ENCODE measurements at regions not wholly inside any gene's neighbourhood (a gene's known extent, or its start where the extent isn't known, plus 50 kb on each side); places are given as distances from the start of the nearest gene placed in this dataset.
A peak's percentile ranks its signal among the peaks of the same experiment; 100 is the strongest.

- no peak for DNase-seq (ENCODE audit: low read depth in 2 of 2)
Observed at GRCh38 chr2:204228169-204228886, 291.8 kb downstream of the ICOS start.

- DNase-seq (ENCODE audit: low read depth in 2 of 2) = no peak
Observed at GRCh38 chr2:204234248-204234647, 297.7 kb downstream of the ICOS start.

- no peak for DNase-seq (ENCODE audit: low read depth in 2 of 2)
Observed at GRCh38 chr2:204234879-204235278, 298.3 kb downstream of the ICOS start.

GRCh38 chr2:204237416-204237815 lies 300.9 kb downstream of the ICOS start:
- DNase-seq (ENCODE audit: low read depth in 2 of 2) = no peak

GRCh38 chr2:204239411-204240165 lies 303.0 kb downstream of the ICOS start:
- DNase-seq (ENCODE audit: low read depth in 2 of 2) = no peak

GRCh38 chr2:204240961-204241360 lies 304.3 kb upstream of the PARD3B start:
- no peak for DNase-seq (ENCODE audit: low read depth in 2 of 2)

- DNase-seq (ENCODE audit: low read depth in 2 of 2) = no peak
Observed at GRCh38 chr2:204249437-204249836, 295.8 kb upstream of the PARD3B start.

- DNase-seq (ENCODE audit: low read depth in 2 of 2) = no peak
Observed at GRCh38 chr2:204250692-204251091, 294.6 kb upstream of the PARD3B start.

- DNase-seq (ENCODE audit: low read depth in 2 of 2) = no peak
Observed at GRCh38 chr2:204251158-204251997, 293.9 kb upstream of the PARD3B start.

- DNase-seq (ENCODE audit: low read depth in 2 of 2) = no peak
Observed at GRCh38 chr2:204251998-204252376, 293.3 kb upstream of the PARD3B start.

GRCh38 chr2:204255071-204255470 lies 290.2 kb upstream of the PARD3B start:
- no peak for DNase-seq (ENCODE audit: low read depth in 2 of 2)

- no peak for DNase-seq (ENCODE audit: low read depth in 2 of 2)
Observed at GRCh38 chr2:204255526-204255925, 289.7 kb upstream of the PARD3B start.

- no peak for DNase-seq (ENCODE audit: low read depth in 2 of 2)
Observed at GRCh38 chr2:204257781-204258180, 287.5 kb upstream of the PARD3B start.

- no peak for DNase-seq (ENCODE audit: low read depth in 2 of 2)
Observed at GRCh38 chr2:204258890-204259289, 286.4 kb upstream of the PARD3B start.

GRCh38 chr2:204260162-204260877 lies 285.0 kb upstream of the PARD3B start:
- peak in 1 of 2 donors; percentile 5 for DNase-seq (ENCODE audit: low read depth in 2 of 2)

- no peak for DNase-seq (ENCODE audit: low read depth in 2 of 2)
Observed at GRCh38 chr2:204260901-204261300, 284.4 kb upstream of the PARD3B start.

- no peak for DNase-seq (ENCODE audit: low read depth in 2 of 2)
Observed at GRCh38 chr2:204261846-204262245, 283.4 kb upstream of the PARD3B start.

- no peak for DNase-seq (ENCODE audit: low read depth in 2 of 2)
Observed at GRCh38 chr2:204264085-204264553, 281.2 kb upstream of the PARD3B start.

- DNase-seq (ENCODE audit: low read depth in 2 of 2) = no peak
Observed at GRCh38 chr2:204264621-204265140, 280.6 kb upstream of the PARD3B start.

- no peak for DNase-seq (ENCODE audit: low read depth in 2 of 2)
Observed at GRCh38 chr2:204265681-204266181, 279.5 kb upstream of the PARD3B start.

- no peak for DNase-seq (ENCODE audit: low read depth in 2 of 2)
Observed at GRCh38 chr2:204268458-204268857, 276.8 kb upstream of the PARD3B start.

Measured in stimulated activated CD8-positive, alpha-beta memory T cell treated with anti-CD3 and anti-CD28 coated beads, Interleukin-2, amount 100 ng/mL, for 1 hour (primary cell).